NB4 (cell line): ENCODE measurements at regions not wholly inside any gene's neighbourhood (a gene's known extent, or its start where the extent isn't known, plus 50 kb on each side); places are given as distances from the start of the nearest gene placed in this dataset.

Source experiments
- DNase-seq: peaks from one replicate; pipeline ENCODE4 v3.0.0; 2010; ENCODE audit warnings: low read depth
- H3K4me3 ChIP-seq: one replicate; pipeline ENCODE4 v1.5.1; 2011; ENCODE audit warnings: mild to moderate bottlenecking, low read depth, low read length, moderate library complexity
- MYC ChIP-seq: IDR thresholded peaks from 2 replicates; pipeline ENCODE4 v1.6.1; 2011; ENCODE audit warnings: low read depth, low read length
- POLR2A ChIP-seq: IDR thresholded peaks from 2 replicates; pipeline ENCODE4 v1.6.1; 2011; ENCODE audit warnings: mild to moderate bottlenecking; ENCODE audit not compliant: insufficient read length; ENCODE audit errors: extremely low read depth
- TF ChIP-seq, protein P1 (sequence below): IDR thresholded peaks from 2 replicates; pipeline ENCODE4 v1.6.1; 2011; ENCODE audit warnings: low read depth, low read length
- TF ChIP-seq, protein P2 (sequence below): IDR thresholded peaks from one replicate; pipeline ENCODE4 v1.5.1; 2012; ENCODE audit warnings: low read depth, low read length

DNA sequence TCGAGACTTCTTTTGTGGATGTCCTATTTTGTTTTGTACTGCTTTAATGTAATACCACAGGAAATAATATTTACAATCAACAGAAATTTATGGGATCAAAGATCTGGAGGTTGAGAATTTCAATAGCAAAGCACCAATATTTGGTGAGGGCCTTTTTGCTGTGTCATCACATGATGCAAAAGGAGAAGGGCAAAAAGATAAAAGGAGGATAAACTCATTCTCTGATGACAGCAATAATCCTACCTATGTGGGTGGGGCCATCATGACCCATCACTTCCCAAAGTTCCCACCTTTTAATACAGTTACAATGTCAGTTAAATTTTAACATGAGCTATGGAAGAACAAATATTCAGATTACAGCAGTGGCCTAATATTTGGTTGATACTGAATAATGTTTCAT, 832.9 kb downstream of the OTOL1 start:
- DNase-seq: no peak
- TF ChIP-seq, protein P1, sequence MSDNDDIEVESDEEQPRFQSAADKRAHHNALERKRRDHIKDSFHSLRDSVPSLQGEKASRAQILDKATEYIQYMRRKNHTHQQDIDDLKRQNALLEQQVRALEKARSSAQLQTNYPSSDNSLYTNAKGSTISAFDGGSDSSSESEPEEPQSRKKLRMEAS: no peak
- TF ChIP-seq, protein P2, sequence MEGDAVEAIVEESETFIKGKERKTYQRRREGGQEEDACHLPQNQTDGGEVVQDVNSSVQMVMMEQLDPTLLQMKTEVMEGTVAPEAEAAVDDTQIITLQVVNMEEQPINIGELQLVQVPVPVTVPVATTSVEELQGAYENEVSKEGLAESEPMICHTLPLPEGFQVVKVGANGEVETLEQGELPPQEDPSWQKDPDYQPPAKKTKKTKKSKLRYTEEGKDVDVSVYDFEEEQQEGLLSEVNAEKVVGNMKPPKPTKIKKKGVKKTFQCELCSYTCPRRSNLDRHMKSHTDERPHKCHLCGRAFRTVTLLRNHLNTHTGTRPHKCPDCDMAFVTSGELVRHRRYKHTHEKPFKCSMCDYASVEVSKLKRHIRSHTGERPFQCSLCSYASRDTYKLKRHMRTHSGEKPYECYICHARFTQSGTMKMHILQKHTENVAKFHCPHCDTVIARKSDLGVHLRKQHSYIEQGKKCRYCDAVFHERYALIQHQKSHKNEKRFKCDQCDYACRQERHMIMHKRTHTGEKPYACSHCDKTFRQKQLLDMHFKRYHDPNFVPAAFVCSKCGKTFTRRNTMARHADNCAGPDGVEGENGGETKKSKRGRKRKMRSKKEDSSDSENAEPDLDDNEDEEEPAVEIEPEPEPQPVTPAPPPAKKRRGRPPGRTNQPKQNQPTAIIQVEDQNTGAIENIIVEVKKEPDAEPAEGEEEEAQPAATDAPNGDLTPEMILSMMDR: no peak
- no peak for TF ChIP-seq MYC
- TF ChIP-seq POLR2A: no peak
- H3K4me3 ChIP-seq: no peak overlapping the region

DNA sequence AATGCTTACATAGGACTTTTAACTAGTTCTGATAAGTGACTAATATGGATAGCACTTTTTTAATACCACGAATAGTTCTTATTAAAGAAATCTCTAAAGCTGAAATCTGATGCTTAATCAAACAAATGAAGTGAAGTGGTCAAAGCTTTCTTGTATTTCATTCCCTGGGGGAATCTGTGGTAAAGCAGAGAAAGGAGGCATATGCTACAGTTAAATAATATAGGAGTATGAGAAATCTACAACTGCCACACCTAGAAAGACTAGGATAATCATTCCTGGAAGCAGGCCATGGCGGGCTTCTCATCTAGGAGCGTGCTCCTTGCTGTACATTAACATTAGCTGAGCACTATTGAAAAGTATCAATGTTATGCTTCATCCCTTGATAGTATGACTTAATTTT, 835.7 kb downstream of the OTOL1 start:
- no peak overlapping the region for H3K4me3 ChIP-seq
- DNase-seq: no peak
- TF ChIP-seq, protein P1: no peak
- TF ChIP-seq POLR2A: no peak
- TF ChIP-seq, protein P2: no peak
- TF ChIP-seq MYC: no peak

DNA sequence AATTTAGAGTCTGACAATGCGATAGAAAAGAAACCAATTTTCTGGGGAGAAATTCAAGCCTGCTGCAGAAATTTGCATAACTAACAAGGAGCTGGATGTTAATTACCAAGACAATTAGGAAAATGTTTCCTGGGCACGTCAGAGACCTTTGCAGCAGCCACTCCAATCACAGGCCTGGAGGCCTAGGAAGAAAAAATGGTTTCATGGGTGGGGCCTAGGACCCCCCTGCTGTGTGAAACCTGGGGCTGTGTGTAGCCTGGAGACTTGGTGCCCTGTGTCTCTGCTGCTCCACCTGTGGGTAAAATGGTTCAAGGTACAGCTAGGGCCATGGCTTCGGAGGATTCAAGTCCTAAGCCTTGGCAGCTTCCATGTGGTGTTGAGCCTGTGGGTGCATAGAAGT, 837.9 kb downstream of the OTOL1 start:
- TF ChIP-seq POLR2A: no peak
- no peak for TF ChIP-seq MYC
- TF ChIP-seq, protein P1: no peak
- TF ChIP-seq, protein P2: no peak
- H3K4me3 ChIP-seq: no peak overlapping the region
- no peak for DNase-seq

DNA sequence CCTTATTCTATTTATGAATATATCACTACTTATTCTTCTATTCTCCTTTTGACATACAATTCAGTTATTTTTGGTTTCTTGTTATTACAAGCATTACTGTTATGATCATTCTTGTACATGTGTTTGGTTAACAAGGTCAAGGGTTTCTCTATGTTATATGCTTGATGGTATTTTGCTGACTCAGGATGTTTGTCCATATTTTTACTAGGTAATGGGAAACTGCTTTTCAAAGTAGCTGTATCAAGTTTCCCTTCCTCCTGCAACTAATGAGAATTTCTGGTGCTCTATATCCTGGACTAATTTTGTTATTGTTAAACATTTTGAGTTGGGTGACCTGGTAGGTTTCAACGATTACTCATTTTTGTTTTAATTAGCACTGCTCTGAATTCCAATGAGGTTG, 841.0 kb downstream of the OTOL1 start:
- no peak for DNase-seq
- H3K4me3 ChIP-seq: no peak overlapping the region
- TF ChIP-seq, protein P1: no peak
- TF ChIP-seq POLR2A: no peak
- TF ChIP-seq MYC: no peak

DNA sequence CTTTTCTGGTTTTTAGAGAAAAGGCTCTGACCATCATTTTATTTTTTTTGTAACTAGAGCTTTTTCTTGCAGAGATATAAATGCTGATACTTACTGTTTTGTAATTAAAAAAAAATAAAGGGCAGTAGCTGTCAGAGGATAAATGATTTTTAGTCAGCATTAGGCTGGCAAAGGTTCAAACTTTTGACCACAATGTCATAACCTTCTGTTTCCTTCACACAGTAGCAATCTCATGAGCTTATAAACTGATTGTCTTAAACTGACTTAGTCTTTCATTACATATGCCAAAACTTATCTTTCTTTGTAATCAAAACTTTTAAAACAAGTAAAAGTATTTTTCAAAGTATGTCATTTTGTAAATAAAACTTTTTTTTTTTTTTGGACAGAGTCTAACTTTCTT, 841.9 kb downstream of the OTOL1 start:
- TF ChIP-seq, protein P2: no peak
- TF ChIP-seq, protein P1: no peak
- no peak for TF ChIP-seq MYC
- TF ChIP-seq POLR2A: no peak
- DNase-seq: no peak
- no peak overlapping the region for H3K4me3 ChIP-seq

DNA sequence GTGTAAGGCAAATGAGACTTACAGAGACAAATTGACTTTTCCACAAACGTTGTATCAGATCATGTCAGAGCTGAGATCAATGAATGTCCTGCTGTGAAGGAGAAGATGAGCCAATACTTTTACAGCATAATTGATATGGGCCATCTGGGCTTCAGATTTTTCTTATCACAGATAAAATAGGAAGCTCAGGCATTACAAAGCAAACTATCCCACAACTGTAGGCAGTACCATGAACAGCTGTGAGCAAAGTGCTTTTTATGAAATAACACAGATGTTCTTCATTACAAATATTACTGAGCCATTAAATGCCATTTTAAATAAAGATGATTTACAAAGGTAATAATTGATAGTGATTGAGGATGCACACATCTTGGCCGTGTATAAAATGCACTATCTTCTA, 852.3 kb downstream of the OTOL1 start:
- TF ChIP-seq POLR2A (no peak), MYC (no peak)
- TF ChIP-seq, protein P1: no peak
- TF ChIP-seq, protein P2: no peak
- H3K4me3 ChIP-seq: no peak overlapping the region
- DNase-seq: no peak
